ENCODE measurements at regions not wholly inside any gene's neighbourhood (a gene's known extent, or its start where the extent isn't known, plus 50 kb on each side); places are given as distances from the start of the nearest gene placed in this dataset.
A peak's percentile ranks its signal among the peaks of the same experiment; 100 is the strongest.

DNA sequence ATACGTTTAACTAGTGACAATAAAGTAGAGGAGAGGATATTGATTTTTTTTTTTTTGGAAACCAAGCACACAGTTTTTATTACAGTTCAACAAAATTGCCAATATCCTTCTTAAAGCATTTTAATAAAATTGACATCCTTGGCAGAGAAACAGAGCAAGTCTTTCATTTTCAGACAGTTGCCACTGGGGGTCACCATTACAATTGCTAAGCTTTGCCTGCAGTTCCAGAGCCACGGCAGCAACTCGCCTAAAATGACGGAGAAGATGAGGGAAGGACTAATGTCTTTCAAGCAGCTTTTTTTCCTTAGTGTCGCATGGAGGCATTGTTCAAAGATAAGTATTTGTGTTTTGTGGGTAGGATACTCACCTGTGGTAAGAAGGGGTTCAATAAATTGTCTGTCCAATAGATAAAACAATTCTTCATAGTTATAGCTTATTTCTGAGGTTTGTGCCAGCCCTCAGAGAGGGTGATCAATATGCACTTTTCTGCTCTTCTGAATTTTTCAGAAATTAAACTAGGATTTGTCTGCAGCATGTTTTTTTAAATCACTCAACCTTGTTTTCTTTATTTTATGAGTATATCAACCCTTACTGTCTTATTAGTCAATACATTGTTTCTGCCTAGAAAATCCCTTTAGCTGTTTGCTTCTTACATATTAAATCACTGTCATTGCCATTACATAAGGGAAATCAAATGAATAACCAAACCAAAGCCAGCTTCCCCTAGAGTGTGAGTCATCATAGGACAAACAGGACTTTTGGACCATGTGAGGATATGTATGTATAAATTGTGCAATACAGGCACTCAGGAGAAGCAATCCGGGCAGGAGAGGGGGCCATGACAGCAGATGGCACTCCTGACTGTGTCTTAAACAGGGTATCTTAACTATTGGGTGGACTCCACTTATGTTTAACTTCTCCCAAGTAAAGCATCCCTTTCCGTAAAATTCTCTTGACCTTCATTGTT lies 508.1 kb upstream of the ARX start:
- no peaks in the 10 kb centered on the region for H3K79me2 ChIP-seq (ENCODE audit: control insufficient read depth, insufficient read depth, low read length)
- intact Hi-C loops (cut with micrococcal nuclease) (no loop called here), in situ Hi-C loops (cut with MboI) (no loop called here)
- no peaks in the 10 kb centered on the region for H3K36me3 ChIP-seq (ENCODE audit: control insufficient read depth, insufficient read depth, low read length)
- H3K27me3 ChIP-seq (ENCODE audit: control insufficient read depth in 2 of 2, insufficient read depth in 2 of 2, low read length in 2 of 2) = no peaks in the 10 kb centered on the region
- no peak overlapping the region for H2AFZ ChIP-seq (ENCODE audit: low read depth, low read length)
- 2% methylated on average over 7 of the region's 7 CpGs for WGBS (ENCODE audit: insufficient coverage, low coverage, missing lambda C conversion rate)
- ATAC-seq = no peak
- H3K4me1 ChIP-seq (replicated peaks in 1 of 2; ENCODE audit: control insufficient read depth in 2 of 2, insufficient read depth in 2 of 2, low read length in 2 of 2) = no peaks in the 10 kb centered on the region
- no peak overlapping the region for H3K4me3 ChIP-seq
- ChIA-PET POLR2A (no interaction called here), CTCF (ENCODE audit: low intra/inter-chr PET ratio) (no interaction called here)
- no peaks in the 10 kb centered on the region for H3K9me3 ChIP-seq (replicated peaks; ENCODE audit: control insufficient read depth, insufficient read depth, low read depth, low read length)
- H4K20me1 ChIP-seq (replicated peaks; ENCODE audit: control insufficient read depth, insufficient read depth, low read length) = no peaks in the 10 kb centered on the region
- H3K4me2 ChIP-seq (ENCODE audit: insufficient read depth, low read length) = no peak overlapping the region
- no TSS peak for BruUV-seq (replicated peaks)
- no peak overlapping the region for H3K27ac ChIP-seq (ENCODE audit: extremely low read depth, low read depth, low read length)
- TF ChIP-seq ZNF695 (CRISPR knock-in tag; IDR thresholded peaks at IDR 0.05) (no peak), RAD21 (CRISPR knock-in tag; conservative IDR thresholded peaks at IDR 0.05 in 1 of 2, IDR thresholded peaks at IDR 0.05 in 1 of 2) (peak in 1 of 2 experiments; percentile 29; a peak in 2 of 4 replicates)
- no peak for FAIRE-seq
- peak in 2 of 4 experiments; percentile 2 to 5 for DNase-seq (ENCODE audit: extremely low read depth in 1 of 4, low spot score in 3 of 4)
- H3K9me1 ChIP-seq (ENCODE audit: control insufficient read depth, insufficient read depth, low read length) = no peaks in the 10 kb centered on the region
- H3K9ac ChIP-seq (ENCODE audit: insufficient read depth in 1 of 2, low read depth in 2 of 2, low read length in 2 of 2) = no peak overlapping the region

DNA sequence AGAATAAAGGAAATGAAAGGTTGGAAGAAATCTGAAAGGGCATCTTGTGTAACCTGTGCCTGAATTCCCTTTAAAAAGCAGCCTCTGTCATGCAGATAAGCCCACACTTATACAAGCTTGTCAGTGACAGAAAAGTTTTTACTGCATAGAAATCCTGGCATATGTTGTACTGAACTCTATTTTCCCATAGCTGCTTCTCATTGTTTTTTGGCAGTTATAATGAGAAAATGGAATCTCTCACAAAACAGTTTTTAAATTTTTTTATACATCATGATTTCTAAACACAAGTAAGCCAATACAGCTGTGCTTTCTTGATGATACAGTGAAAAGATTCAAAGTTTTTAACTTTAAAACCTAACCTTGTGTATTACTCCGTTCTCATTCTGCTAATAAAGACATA lies 511.4 kb upstream of the ARX start:
- H3K9me3 ChIP-seq (replicated peaks; ENCODE audit: control insufficient read depth, insufficient read depth, low read depth, low read length) = no peaks in the 10 kb centered on the region
- ATAC-seq (no peak), DNase-seq (ENCODE audit: extremely low read depth in 1 of 4, low spot score in 3 of 4) (no peak), FAIRE-seq (no peak)
- no peaks in the 10 kb centered on the region for H3K36me3 ChIP-seq (ENCODE audit: control insufficient read depth, insufficient read depth, low read length)
- no peak overlapping the region for H3K27ac ChIP-seq (ENCODE audit: extremely low read depth, low read depth, low read length)
- H2AFZ ChIP-seq (ENCODE audit: low read depth, low read length) = no peak overlapping the region
- no peak overlapping the region for H3K9ac ChIP-seq (ENCODE audit: insufficient read depth in 1 of 2, low read depth in 2 of 2, low read length in 2 of 2)
- H3K27me3 ChIP-seq (ENCODE audit: control insufficient read depth in 2 of 2, insufficient read depth in 2 of 2, low read length in 2 of 2) = no peaks in the 10 kb centered on the region
- no peak for TF ChIP-seq YY1 (IDR thresholded peaks at IDR 0.05; ENCODE audit: borderline replicate concordance in 1 of 3, control insufficient read depth in 1 of 3, extremely low read depth in 1 of 3, insufficient read depth in 3 of 3, insufficient read length in 1 of 3, insufficient replicate concordance in 2 of 3, low read depth in 1 of 3, low read length in 2 of 3)
- TF ChIP-seq RBM34 (IDR thresholded peaks at IDR 0.05; ENCODE audit: borderline replicate concordance, insufficient read depth, low read length) = no peak
- no peak for TF ChIP-seq ZNF143 (CRISPR knock-in tag; IDR thresholded peaks at IDR 0.05)
- no peak for TF ChIP-seq GABPB1 (CRISPR knock-in tag; IDR thresholded peaks at IDR 0.05)
- no peak for TF ChIP-seq ZNF764 (CRISPR knock-in tag; IDR thresholded peaks at IDR 0.05; ENCODE audit: low read depth)
- no peak for TF ChIP-seq LEF1 (IDR thresholded peaks at IDR 0.05)
- H3K4me2 ChIP-seq (ENCODE audit: insufficient read depth, low read length) = no peak overlapping the region
- no peaks in the 10 kb centered on the region for H3K9me1 ChIP-seq (ENCODE audit: control insufficient read depth, insufficient read depth, low read length)
- no peaks in the 10 kb centered on the region for H3K79me2 ChIP-seq (ENCODE audit: control insufficient read depth, insufficient read depth, low read length)
- intact Hi-C loops (cut with micrococcal nuclease) = no loop called here
- WGBS (ENCODE audit: insufficient coverage, low coverage, missing lambda C conversion rate) = 0% methylated on average over 1 of the region's 1 CpG
- H4K20me1 ChIP-seq (replicated peaks; ENCODE audit: control insufficient read depth, insufficient read depth, low read length) = no peaks in the 10 kb centered on the region
- in situ Hi-C loops (cut with MboI) = no loop called here
- CTCF ChIA-PET (ENCODE audit: low intra/inter-chr PET ratio) = no interaction called here
- no peaks in the 10 kb centered on the region for H3K4me1 ChIP-seq (replicated peaks in 1 of 2; ENCODE audit: control insufficient read depth in 2 of 2, insufficient read depth in 2 of 2, low read length in 2 of 2)
- no peak overlapping the region for H3K4me3 ChIP-seq
- BruUV-seq (replicated peaks) = no TSS peak
- POLR2A ChIA-PET = no interaction called here

All from K562 (cell line).